ENCODE measurements at regions not wholly inside any gene's neighbourhood (a gene's known extent, or its start where the extent isn't known, plus 50 kb on each side); places are given as distances from the start of the nearest gene placed in this dataset.

DNA sequence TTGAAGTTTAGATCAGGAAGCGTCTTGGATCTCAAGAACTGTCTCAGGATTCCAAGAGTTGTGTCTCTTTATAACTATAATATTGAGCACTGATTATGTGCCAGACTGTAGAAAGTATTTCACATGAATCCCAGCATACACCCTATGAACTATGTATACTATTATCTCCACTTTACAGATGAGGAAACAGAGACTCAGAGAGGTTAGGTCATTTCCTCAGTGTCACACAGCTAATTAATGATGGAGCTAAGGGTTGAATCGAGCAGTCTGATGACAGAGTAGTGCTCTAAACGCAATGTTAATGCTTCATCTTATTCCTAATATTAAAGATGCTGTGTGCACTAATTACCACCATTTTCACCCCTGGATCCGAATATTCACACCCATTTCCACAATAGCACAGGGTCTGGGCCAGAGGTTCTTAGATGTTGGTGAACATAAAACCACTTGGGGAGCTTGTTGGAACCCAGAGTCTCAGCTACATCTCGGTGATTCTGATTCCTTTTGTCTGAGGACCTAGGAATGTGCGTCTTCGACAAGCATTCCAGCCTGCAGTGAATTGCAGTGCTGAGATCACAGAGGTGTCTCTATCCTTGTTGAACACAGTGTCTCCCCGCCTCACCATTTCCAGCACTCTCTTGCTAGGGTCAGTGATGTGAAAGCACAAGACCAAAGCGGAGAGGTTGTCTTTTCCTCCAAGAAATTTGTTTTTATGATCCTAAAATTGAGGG lies 213.8 kb downstream of the SP3 start:
- DNase-seq, result no peak

DNA sequence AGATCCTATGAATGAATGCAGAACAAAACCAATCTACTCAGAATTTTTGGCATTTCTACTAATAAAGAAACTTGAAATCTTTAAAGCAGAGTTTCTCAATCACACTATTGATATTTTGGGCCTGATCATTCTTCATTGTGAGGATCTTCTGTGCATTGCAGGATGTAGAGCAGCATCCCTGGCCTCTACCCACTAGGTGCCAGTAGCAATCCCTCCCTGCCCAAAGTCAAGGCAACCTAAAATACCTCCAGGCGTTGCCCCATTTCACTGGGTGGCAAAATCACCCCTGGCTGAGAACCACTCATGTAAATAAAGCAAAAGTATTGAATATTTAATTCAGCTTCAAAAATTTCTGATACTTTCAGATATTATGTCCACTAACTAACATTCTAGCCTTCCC lies 213.0 kb downstream of the SP3 start:
- DNase-seq, result no peak
- TF ChIP-seq POLR2A (IDR thresholded peaks at IDR 0.05; ENCODE audit: low read length) (no peak), GATA1 (IDR thresholded peaks at IDR 0.05; ENCODE audit: low read depth, low read length) (no peak)

More for the DNA sequence above, 213.8 kb downstream of the SP3 start:
- TF ChIP-seq POLR2A (IDR thresholded peaks at IDR 0.05; ENCODE audit: low read length), result no peak

DNA sequence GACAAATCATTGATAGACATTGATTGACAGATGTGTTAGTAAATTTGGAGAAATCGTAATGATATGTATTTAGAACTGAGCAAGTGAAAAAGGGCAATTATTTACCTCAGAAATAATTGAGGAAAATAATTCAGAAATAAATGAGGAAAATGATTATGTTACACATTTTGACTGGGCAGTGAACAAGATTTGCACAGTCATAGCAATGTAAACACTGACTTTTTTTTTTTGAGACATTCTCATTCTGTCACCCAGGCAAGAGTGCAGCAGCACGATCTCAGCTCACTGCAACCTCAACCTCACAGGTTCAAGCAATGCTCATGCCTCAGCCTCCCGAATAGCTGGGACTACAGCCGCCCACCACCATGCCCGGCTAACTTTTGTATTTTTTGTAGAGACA lies 211.7 kb downstream of the SP3 start:
- DNase-seq, result no peak
- TF ChIP-seq GATA1 (IDR thresholded peaks at IDR 0.05; ENCODE audit: low read depth, low read length) (no peak), POLR2A (IDR thresholded peaks at IDR 0.05; ENCODE audit: low read length) (no peak)

DNA sequence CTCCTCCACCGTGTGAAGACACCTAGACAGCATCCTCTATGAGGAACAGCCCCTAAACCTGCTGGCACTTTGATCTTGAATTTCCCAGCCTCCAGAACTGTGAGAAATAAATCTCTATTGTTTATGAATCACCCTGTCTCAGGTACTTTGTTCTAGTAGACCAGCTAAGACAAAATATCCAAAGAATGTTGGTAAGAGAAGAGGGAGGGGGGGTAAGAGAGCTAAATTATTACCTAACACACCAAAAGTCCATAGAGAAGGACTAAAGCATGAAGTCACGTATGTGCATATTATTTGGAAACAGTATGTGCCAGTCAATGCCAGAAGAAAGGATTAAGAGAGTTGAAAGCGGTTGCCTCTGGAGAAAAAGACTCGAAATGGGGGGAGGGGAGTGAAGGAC lies 211.0 kb downstream of the SP3 start:
- DNase-seq, result no peak
- TF ChIP-seq POLR2A (IDR thresholded peaks at IDR 0.05; ENCODE audit: low read length), result no peak
- TF ChIP-seq GATA1 (IDR thresholded peaks at IDR 0.05; ENCODE audit: low read depth, low read length), result no peak

DNA sequence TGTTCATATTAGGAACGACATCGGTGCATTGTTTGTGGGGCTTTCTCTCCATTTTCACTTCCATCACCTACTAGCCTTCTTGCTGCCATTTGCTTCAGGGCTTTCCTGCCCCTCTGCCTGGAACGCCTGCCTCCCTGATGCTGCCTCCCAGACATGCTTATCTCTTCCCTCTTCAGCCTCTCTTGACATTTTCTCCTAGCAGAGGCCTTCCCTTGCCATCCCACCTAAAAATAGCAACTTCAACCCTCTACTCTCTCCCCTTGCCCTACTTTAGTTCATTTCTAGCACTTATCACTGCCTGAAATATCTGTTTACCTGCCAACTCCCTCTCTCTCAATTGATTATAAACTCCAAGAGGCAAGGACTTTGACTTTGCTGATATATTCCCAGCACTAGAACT lies 210.3 kb downstream of the SP3 start:
- no peak for DNase-seq
- TF ChIP-seq POLR2A (IDR thresholded peaks at IDR 0.05; ENCODE audit: low read length) (no peak), GATA1 (IDR thresholded peaks at IDR 0.05; ENCODE audit: low read depth, low read length) (no peak)

DNA sequence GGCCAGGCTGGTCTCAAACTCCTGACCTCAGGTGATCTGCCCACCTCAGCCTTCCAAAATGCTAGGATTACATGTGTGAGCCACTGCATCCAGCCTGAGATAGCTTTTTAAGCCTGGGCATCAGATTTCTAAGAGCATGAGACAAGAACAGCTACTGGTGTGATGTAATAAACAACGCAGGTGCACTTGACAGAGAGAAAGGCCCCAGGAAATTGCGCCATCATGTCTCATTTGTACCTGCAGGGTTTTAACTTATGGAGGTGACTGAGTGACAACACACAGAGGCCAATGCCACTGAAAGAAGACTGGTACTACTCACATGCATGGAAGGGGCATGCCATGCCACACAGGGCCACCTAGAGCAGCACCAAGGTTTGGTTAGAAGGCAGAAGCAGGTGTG lies 209.4 kb downstream of the SP3 start:
- TF ChIP-seq POLR2A (IDR thresholded peaks at IDR 0.05; ENCODE audit: low read length), result no peak
- no peak for DNase-seq

DNA sequence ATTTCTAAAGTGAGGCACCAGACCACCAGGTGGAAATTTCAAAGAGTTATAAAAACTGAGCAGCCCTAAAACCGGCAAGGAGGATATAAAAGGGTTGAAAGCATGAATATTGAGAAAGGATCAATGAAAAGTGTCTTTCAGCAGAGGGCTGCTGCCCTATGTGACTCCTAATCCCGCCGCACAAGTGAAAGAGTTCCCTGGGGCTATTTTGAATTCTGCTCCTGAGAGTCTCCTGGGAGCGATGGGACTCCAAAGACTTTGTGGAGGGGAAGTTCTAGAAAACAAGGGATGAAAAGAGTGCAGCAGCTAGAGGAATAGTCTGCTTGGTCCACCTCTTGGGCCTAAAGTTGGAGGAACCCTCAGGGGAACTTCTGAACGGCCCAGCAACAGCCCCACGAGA lies 205.2 kb downstream of the SP3 start:
- no peak for TF ChIP-seq POLR2A (IDR thresholded peaks at IDR 0.05; ENCODE audit: low read length)
- TF ChIP-seq GATA1 (IDR thresholded peaks at IDR 0.05; ENCODE audit: low read depth, low read length), result no peak
- DNase-seq, result no peak

DNA sequence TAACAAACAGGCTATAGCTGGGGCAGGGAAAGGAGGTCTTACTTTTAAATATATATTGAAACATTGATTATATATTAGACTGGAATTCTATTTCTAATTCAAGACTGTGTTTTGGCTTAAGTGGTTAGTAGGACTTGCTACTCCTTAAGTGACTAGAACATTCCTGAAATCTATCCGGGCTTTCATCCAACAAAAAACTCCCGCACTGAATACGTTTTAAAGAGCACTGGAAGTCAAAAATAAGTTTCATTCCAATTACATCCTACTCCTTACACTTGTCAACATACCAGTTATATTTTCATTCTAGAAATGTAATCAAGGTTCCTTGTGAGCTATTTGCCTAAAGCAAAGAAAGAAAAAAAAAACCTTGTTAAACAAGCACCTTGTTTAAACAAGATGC lies 204.6 kb downstream of the SP3 start:
- no peak for DNase-seq
- TF ChIP-seq POLR2A (IDR thresholded peaks at IDR 0.05; ENCODE audit: low read length), result no peak
- TF ChIP-seq GATA1 (IDR thresholded peaks at IDR 0.05; ENCODE audit: low read depth, low read length), result no peak

DNA sequence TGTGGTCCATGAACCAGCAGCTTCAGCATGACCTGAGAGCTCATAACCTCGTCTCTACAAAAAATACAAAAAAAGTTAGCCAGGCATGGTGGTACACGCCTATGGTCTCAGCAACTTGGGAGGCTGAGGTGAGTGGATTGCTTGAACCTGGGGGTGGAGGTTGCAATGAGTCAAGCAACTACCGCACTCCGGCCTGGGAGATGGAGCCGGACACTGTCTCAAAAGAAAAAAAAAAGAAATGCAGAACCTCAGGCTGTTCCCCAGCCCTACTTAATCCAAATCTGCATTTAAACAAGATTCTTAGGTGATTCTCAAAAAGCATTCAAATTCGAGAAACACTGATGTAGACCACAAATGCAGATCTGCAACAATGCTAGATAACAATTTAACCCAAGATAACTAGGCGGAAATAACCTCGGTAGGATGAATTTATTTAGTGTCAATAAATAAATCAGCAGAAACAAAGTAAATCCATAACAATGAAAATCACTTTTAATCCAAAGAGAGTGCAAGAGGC lies 203.5 kb downstream of the SP3 start:
- no peak for DNase-seq
- TF ChIP-seq POLR2A (IDR thresholded peaks at IDR 0.05; ENCODE audit: low read length) (no peak), GATA1 (IDR thresholded peaks at IDR 0.05; ENCODE audit: low read depth, low read length) (no peak)

DNA sequence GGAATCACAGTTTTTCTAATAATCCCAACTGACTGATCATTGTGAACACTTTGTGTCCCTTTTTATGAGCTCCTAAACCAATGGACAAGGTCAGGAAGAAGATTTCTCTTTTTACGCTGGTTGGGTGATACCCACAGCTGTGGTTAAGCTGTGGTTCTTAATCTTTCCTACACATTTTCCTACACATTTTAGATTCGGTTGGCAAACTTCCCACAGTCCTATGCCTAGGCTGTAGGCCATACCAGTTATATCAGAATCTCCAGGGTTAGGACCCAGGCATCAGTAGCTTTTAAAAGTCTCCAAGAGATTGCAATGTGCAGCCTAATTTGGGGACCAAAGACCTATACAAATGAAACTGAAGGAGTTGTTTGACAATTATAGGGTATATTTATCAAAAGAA lies 203.0 kb downstream of the SP3 start:
- no peak for DNase-seq
- TF ChIP-seq GATA1 (IDR thresholded peaks at IDR 0.05; ENCODE audit: low read depth, low read length) (no peak), POLR2A (IDR thresholded peaks at IDR 0.05; ENCODE audit: low read length) (no peak)

DNA sequence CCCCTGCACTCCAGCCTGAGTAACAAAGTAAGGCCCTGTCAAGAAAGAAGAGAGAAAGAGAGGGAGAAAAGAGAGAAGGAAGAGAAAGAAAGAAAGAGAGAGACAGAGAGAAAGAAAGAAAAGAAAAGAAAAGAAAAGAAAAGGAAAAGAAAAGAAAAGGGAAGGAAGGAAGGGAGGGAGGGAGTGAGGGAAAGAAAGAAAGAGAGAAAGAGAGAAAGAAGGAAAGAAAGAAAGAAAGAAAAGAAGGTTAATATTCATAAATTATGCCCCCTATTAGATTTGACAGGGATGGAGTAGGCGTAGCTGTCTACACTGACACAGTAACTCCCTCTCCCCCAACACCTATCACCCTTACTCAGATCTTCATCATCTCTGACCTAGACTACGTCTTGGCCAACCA lies 202.3 kb downstream of the SP3 start:
- DNase-seq, result no peak
- TF ChIP-seq GATA1 (IDR thresholded peaks at IDR 0.05; ENCODE audit: low read depth, low read length), result no peak
- TF ChIP-seq POLR2A (IDR thresholded peaks at IDR 0.05; ENCODE audit: low read length), result no peak

DNA sequence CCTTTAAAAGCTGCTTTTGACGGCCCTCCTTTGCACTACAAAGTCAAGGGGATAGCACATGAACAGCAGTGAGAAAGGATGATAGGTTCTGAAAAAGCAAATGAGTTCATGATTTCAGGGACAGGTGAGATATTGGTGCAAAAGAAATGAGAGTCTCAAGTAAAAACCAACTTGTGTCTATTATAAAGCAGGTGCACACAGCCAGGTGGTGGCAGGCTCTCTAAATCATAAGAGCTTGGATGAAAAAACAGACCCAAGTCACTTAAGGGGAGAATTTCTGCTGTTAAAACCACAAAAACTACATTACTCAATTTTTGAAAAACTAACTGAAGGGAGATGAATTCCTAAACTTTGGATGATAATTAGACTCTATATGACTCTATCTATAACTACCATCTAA lies 201.5 kb downstream of the SP3 start:
- no peak for TF ChIP-seq POLR2A (IDR thresholded peaks at IDR 0.05; ENCODE audit: low read length)
- DNase-seq, result no peak

DNA sequence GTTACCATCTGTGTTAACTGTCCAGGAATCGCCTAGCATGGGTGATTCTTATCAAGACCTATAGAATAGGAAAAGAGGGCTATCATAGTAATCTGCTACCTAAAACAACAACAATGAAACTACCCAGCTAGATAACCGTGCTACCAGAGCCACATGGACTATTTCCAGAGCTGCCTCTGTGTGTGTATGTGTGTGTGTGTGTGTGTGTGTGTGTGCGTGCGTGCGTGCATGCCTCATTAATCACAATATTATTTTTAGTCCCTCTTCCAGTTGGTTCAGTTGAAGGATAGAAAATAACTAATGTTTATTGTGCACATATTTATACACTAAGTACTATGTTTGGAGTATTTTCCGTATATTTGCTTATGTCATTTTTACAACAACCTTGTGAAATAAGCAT lies 201.1 kb downstream of the SP3 start:
- no peak for DNase-seq
- TF ChIP-seq GATA1 (IDR thresholded peaks at IDR 0.05; ENCODE audit: low read depth, low read length), result no peak
- TF ChIP-seq POLR2A (IDR thresholded peaks at IDR 0.05; ENCODE audit: low read length), result no peak

DNA sequence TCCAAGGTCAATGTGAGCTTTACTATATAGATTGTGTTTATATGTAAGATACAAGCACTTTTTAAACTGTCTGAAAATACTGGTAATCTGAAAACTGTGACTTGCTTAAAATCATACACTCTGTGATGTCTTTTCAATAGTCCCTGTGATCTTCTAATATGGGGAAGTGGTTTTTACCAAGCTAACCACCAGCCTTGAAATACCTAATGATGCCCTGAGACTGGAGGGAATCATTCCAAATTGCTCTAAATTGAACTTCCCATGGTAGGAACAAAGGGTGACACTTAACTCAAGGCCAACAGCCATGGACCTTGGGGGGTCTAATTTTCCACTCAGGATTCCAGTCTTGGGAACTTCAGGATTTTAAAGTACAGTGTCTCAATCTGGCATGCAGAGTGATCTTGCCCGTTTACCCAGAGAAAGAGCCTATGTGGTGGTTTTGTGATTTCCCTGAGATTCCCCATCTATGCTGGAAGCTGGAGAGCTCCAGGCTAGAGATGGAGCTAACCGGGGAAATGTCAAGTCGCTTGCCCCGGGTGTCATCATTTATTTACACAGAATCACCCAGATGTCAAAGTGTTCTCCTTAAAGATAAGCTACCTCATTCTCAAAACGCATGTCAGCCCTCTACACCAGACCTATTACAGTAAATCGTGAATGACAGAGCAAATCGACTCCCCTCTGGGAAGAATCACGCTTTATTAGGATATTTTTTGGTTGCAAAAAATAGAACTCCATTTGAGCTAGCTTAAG lies 198.5 kb downstream of the SP3 start:
- TF ChIP-seq GATA1 (IDR thresholded peaks at IDR 0.05; ENCODE audit: low read depth, low read length) (no peak), POLR2A (IDR thresholded peaks at IDR 0.05; ENCODE audit: low read length) (no peak)
- DNase-seq, result no peak

All from erythroblast (primary cell).